Astrocyte of the cerebellum (primary cell): ENCODE measurements at regions not wholly inside any gene's neighbourhood (a gene's known extent, or its start where the extent isn't known, plus 50 kb on each side); places are given as distances from the start of the nearest gene placed in this dataset.

Experiments
- DNase-seq: peaks from one replicate; pipeline ENCODE4 v3.0.0-alpha.2; 2011; ENCODE audit warnings: low read depth
- H3K4me3 ChIP-seq: 2 replicates; pipeline ENCODE4 v1.5.1; 2011; ENCODE audit warnings: mild to moderate bottlenecking, low read depth, low read length, moderate library complexity
- CTCF ChIP-seq: IDR thresholded peaks from 2 replicates; pipeline ENCODE4 v1.5.1; 2012; ENCODE audit warnings: low read length, low read depth, moderate library complexity, mild to moderate bottlenecking; ENCODE audit errors: missing control alignments
- in situ Hi-C: cut with HindIII; loops from 2 replicates; pipeline ENCODE4 v1.10.0; 2017; ENCODE audit warnings: low sequenced_read_pairs

DNA sequence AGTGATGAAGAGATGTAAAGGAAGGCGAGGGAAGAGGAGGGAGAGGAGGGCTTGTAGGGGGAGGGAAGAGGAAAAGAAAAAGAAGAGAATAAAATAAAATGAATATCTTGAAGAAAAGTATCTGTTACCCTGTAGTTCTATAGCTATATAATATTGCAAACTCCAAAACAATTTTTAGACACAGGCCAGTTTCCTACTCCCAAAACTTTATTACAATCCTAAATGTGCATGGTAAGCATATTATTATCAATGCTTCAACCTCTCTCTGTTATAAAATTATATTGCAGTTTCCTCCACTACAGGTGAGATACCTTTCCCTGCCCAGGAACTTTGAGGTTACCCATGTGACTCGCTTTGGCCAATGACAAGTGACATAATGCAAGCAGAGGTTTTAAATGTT lies 1351.6 kb upstream of the NRXN1 start:
- no peak overlapping the region for H3K4me3 ChIP-seq
- no peak for DNase-seq
- in situ Hi-C loops, result no loop called here
- no peak for TF ChIP-seq CTCF

- TF ChIP-seq CTCF, result no peak
- no peak for DNase-seq
- no peak overlapping the region for H3K4me3 ChIP-seq
- in situ Hi-C loops, result no loop called here
Measured at GRCh38 chr2:52369178-52369577, 1337.2 kb upstream of the NRXN1 start.

DNA sequence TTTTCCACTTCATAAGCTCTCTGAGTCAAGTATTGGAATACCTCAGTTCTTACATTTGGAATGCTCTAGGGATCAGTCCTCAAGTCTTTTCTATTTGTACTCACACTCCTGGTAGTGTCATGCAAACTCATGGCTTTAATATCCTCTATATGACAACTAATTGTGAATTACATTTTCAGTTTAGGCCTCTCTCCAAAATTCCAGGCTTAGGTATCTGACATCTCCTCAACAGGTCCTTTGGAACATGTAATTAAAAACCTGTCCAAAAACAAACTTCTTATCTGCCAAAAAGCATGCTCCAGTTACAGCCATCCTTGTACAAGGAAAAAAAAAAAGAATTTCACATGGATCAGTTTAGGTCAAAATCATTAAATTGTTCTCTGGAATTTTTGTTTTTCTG lies 1336.2 kb upstream of the NRXN1 start:
- no peak for DNase-seq
- no peak for TF ChIP-seq CTCF
- in situ Hi-C loops, result no loop called here
- no peak overlapping the region for H3K4me3 ChIP-seq

DNA sequence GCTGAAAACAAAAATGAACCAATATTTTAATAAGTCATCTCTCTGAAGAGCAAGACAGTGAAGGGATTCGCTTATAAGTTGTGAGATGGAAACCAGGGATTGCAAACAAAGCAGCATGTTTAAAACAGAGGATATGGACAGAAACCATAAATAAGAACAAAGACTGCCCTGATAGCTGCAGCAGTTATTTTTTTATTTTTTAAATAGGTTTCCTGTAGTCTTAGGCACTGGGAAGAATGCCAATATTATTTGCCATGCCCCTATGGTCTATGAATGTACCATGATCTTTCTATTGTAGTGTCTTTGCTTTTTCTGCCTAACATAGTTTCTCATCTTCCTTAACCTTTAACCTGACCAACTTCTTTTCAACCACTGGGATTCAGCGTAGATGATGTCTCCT lies 1334.0 kb upstream of the NRXN1 start:
- TF ChIP-seq CTCF, result no peak
- DNase-seq, result no peak
- H3K4me3 ChIP-seq, result no peak overlapping the region
- in situ Hi-C loops, result no loop called here

GRCh38 chr2:52356556-52356955 lies 1324.6 kb upstream of the NRXN1 start:
- H3K4me3 ChIP-seq, result no peak overlapping the region
- no peak for TF ChIP-seq CTCF
- in situ Hi-C loops, result no loop called here
- no peak for DNase-seq

- in situ Hi-C loops, result no loop called here
Measured at GRCh38 chr2:52347292-52347691, 1315.4 kb upstream of the NRXN1 start.

More at GRCh38 chr2:52347292-52347691, 1315.4 kb upstream of the NRXN1 start:
- no peak overlapping the region for H3K4me3 ChIP-seq
- TF ChIP-seq CTCF, result no peak
- DNase-seq, result no peak
